ENCODE measurements at regions not wholly inside any gene's neighbourhood (a gene's known extent, or its start where the extent isn't known, plus 50 kb on each side); places are given as distances from the start of the nearest gene placed in this dataset.

DNA sequence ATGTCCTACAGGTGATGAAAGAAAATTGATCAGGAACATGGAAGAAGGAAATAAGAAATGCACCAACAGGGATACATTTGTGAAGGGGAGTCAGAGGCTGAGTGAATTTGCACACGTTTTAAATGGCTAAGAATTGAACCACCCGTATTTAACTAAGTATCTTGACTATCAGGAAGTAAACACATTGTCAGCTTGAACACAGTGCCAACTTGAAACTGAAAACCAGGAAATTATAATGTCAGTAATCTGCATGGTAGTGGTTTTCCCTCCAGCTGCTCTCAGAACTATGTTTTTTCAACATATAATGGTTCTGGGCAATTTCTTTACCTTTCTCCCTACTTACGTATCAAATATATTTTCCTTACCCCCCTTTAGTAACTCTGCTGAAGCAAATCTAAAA is 366.5 kb upstream of the POU3F2 start:
- FAIRE-seq: no peak
- H3K27me3 ChIP-seq (replicated peaks in 1 of 4; ENCODE audit: control insufficient read depth in 3 of 4, extremely low read depth in 1 of 4, insufficient read depth in 3 of 4, low read length in 3 of 4): no peaks in the 10 kb centered on the region
- WGBS, 2 experiments (ENCODE audit: extremely low coverage in 1 of 2, insufficient coverage in 1 of 2, insufficient read length in 1 of 2, insufficient replicate concordance in 2 of 2, low coverage in 1 of 2, low lambda C conversion rate in 2 of 2, missing lambda C conversion rate in 1 of 2): 83% methylated on average over 3 of the region's 3 CpGs; no CpG with 5 or more reads in 1 of the 2 experiments

More for the DNA sequence above, 366.5 kb upstream of the POU3F2 start:
- Histone ChIP-seq H4K8ac (ENCODE audit: extremely low read depth, insufficient read depth, low read length) (no peak overlapping the region), H3K14ac (ENCODE audit: insufficient read length) (no peak overlapping the region), H2BK20ac (ENCODE audit: low read length) (no peak overlapping the region), H3K23ac (ENCODE audit: insufficient read length) (no peak overlapping the region), H3K4me3 (ENCODE audit: extremely low read depth in 1 of 4, insufficient read depth in 2 of 4, low read depth in 3 of 4, low read length in 4 of 4) (no peak overlapping the region), H3K9ac (replicated peaks in 1 of 4; ENCODE audit: extremely low read depth in 1 of 4, low read depth in 3 of 4, low read length in 3 of 4) (no peak overlapping the region), H3K4me1 (replicated peaks in 1 of 4; ENCODE audit: control insufficient read depth in 3 of 4, insufficient read depth in 4 of 4, low read length in 3 of 4) (no peaks in the 10 kb centered on the region), H4K5ac (ENCODE audit: insufficient read length, low read depth, low read length) (no peak overlapping the region), H3K4me2 (ENCODE audit: insufficient read depth in 1 of 2, low read depth in 2 of 2, low read length in 2 of 2) (no peak overlapping the region), H2BK15ac (ENCODE audit: low read length) (no peak overlapping the region), H3K56ac (replicated peaks; ENCODE audit: insufficient read length, low read depth, low read length) (no peak overlapping the region), H3K27ac (ENCODE audit: low read depth, low read length) (no peak overlapping the region), H2AK5ac (ENCODE audit: low read depth, low read length) (no peak overlapping the region), H3K9me3 (ENCODE audit: insufficient read depth in 2 of 2, low read depth in 1 of 2, low read length in 1 of 2) (no peaks in the 10 kb centered on the region), H2AFZ (ENCODE audit: low read length) (no peak overlapping the region), H2BK5ac (ENCODE audit: low read depth, low read length) (no peak overlapping the region), H3K79me1 (ENCODE audit: low read depth, low read length) (no peaks in the 10 kb centered on the region), H3K23me2 (ENCODE audit: low read depth, low read length) (no peaks in the 10 kb centered on the region), H4K91ac (replicated peaks; ENCODE audit: insufficient read length, low read length) (no peak overlapping the region), H4K20me1 (replicated peaks in 1 of 2; ENCODE audit: control insufficient read depth in 1 of 2, insufficient read depth in 2 of 2, low read length in 2 of 2) (no peaks in the 10 kb centered on the region), H2BK120ac (replicated peaks; ENCODE audit: low read depth, low read length) (no peak overlapping the region), H2BK12ac (ENCODE audit: low read depth, low read length) (no peak overlapping the region), H3K18ac (ENCODE audit: extremely low read depth, low read length) (no peak overlapping the region), H3K79me2 (ENCODE audit: control insufficient read depth in 1 of 2, insufficient read depth in 2 of 2, low read length in 2 of 2) (no peaks in the 10 kb centered on the region), H3K4ac (replicated peaks; ENCODE audit: insufficient read length, low read depth, low read length) (no peak overlapping the region), H3K36me3 (ENCODE audit: control insufficient read depth in 2 of 4, insufficient read depth in 4 of 4, low read length in 3 of 4) (no peaks in the 10 kb centered on the region)
- TF ChIP-seq CHD2 (IDR thresholded peaks at IDR 0.05; ENCODE audit: low read length) (no peak), CTBP2 (IDR thresholded peaks at IDR 0.05; ENCODE audit: borderline replicate concordance, insufficient read depth, insufficient read length, low read length) (no peak), CHD1 (IDR thresholded peaks at IDR 0.05; ENCODE audit: low read depth, low read length) (no peak), ASH2L (IDR thresholded peaks at IDR 0.05; ENCODE audit: low read length) (no peak), KDM1A (IDR thresholded peaks at IDR 0.05; ENCODE audit: borderline replicate concordance, low read length) (no peak), RFX5 (IDR thresholded peaks at IDR 0.05; ENCODE audit: borderline replicate concordance, low read depth, low read length) (no peak), SP4 (IDR thresholded peaks at IDR 0.05; ENCODE audit: low read length) (no peak), RAD21 (IDR thresholded peaks at IDR 0.05 in 1 of 2, conservative IDR thresholded peaks at IDR 0.05 in 1 of 2; ENCODE audit: low read depth in 2 of 2, low read length in 2 of 2) (no peak), MAFK (IDR thresholded peaks at IDR 0.05; ENCODE audit: low read depth, low read length) (no peak), TAF1 (IDR thresholded peaks at IDR 0.05; ENCODE audit: low read depth, low read length) (no peak), SRF (IDR thresholded peaks at IDR 0.05; ENCODE audit: low read depth, low read length) (no peak), POLR2AphosphoS5 (IDR thresholded peaks at IDR 0.05; ENCODE audit: low read depth, low read length) (no peak), RNF2 (IDR thresholded peaks at IDR 0.05; ENCODE audit: borderline replicate concordance, low read depth, low read length, missing control alignments, poor library complexity, severe bottlenecking) (no peak)
- DNase-seq (ENCODE audit: low read depth in 1 of 2, low spot score in 2 of 2): no peak
- POLR2A ChIA-PET (ENCODE audit: partially characterized antibody): no interaction called here
- CTCF ChIA-PET (ENCODE audit: partially characterized antibody): no interaction called here
